GM23248 (cell line): ENCODE measurements at regions not wholly inside any gene's neighbourhood (a gene's known extent, or its start where the extent isn't known, plus 50 kb on each side); places are given as distances from the start of the nearest gene placed in this dataset.

Experiments
- EZH2 ChIP-seq: fragments of 200-600 bp; sonication (generic); IDR thresholded peaks from 2 replicates; pipeline ENCODE4 v1.6.1; 2018; ENCODE audit warnings: antibody characterized with exemption, mild to moderate bottlenecking; ENCODE audit not compliant: insufficient read depth, poor library complexity, severe bottlenecking
- EZH2phosphoT487 ChIP-seq: fragments of 200-600 bp; sonication (generic); IDR thresholded peaks from 2 replicates; pipeline ENCODE4 v1.6.1; 2018; ENCODE audit warnings: antibody characterized with exemption, moderate library complexity, mild to moderate bottlenecking, low read depth; ENCODE audit not compliant: insufficient read depth

GRCh38 chr9:108582726-108583125 is 273.1 kb downstream of the ACTL7B start:
- TF ChIP-seq EZH2phosphoT487 (no peak), EZH2 (no peak)
